ENCODE measurements at regions not wholly inside any gene's neighbourhood (a gene's known extent, or its start where the extent isn't known, plus 50 kb on each side); places are given as distances from the start of the nearest gene placed in this dataset.
"Not testable (repeated sequence)": the region's sequence is repeated elsewhere in the genome, so short reads cannot be mapped to it uniquely, and the experiment has no call there.

- no peak overlapping the region for H3K4me3 ChIP-seq (ENCODE audit: low read depth, low read length)
- DNase-seq (ENCODE audit: low read depth), result no peak
Measured at GRCh38 chr10:36443233-36443632, 682.2 kb upstream of the ANKRD30A start.

DNA sequence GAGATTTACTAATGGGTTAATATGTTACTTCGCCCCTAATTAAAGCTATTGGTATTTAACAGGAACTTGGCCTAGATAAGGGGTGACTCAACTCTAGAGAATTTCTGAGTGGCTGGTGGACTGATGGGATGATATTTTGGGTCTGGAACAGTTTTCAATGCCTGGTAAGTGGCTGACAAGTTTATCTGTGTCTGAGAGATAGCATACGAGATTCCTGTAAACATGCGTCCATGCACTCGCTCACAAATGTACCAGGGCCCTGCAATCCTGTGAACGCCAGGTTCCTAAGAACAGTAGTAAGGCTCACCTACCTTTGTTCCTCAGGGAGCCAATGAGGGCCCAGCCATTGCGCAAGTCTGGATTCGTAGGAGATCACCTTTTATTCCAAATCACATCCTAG is 683.8 kb upstream of the ANKRD30A start:
- no peak overlapping the region for H3K4me3 ChIP-seq (ENCODE audit: low read depth, low read length)
- DNase-seq (ENCODE audit: low read depth), result no peak

DNA sequence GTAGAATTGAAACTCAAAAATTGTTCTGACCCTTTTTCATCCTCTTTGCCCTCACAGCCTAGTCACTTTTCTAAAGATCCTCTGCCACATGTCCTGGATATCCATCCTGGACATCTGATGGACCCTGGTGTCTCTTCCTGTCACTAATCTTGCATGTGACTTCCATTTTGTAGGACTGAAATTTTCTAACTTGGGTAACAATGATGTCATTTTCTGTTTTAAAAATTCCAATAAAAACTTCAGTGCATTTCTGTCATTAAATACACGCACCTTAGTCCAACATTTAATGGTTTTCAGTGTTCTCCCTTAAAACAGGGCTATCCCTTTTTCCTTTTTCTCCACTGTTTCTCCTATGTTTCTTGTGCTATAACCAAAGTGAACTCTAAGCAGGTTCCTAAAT is 684.9 kb upstream of the ANKRD30A start:
- no peak for DNase-seq (ENCODE audit: low read depth)
- no peak overlapping the region for H3K4me3 ChIP-seq (ENCODE audit: low read depth, low read length)

GRCh38 chr10:36437367-36437766 is 688.0 kb upstream of the ANKRD30A start:
- H3K4me3 ChIP-seq (ENCODE audit: low read depth, low read length), result no peak overlapping the region
- DNase-seq (ENCODE audit: low read depth), result no peak

- no peak overlapping the region for H3K4me3 ChIP-seq (ENCODE audit: low read depth, low read length)
- DNase-seq (ENCODE audit: low read depth), result no peak
Measured at GRCh38 chr10:36428507-36428906, 696.9 kb upstream of the ANKRD30A start.

DNA sequence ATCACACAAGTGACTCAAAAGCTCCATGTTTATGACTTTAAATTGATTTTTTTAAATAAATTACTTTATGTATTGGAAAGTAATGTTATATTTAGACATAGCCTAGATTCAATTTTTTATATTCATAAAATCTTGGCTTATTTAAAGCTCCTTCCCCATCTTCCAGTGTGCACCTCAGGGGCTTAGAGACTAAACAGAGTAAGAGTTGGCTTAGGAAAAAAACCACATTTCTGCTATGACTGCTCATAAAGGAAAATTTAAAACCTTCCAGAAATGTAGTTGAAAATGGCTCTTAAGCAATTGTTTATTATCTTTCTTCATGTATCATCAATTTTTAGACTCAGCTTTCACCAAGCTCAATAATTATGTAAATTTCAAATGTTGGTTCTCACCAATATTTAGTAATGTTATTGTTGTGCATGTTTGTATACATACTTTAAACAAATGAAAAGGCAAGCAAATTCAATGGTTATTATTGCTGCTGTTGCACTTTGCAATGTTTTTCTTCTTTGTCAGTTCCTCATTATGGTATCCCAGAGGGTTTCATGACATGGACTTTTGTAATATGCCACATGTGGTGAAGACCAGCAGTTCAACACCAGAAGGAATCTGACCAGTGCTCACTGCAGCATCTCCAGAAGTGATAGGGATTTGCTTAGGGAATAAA is 700.1 kb upstream of the ANKRD30A start:
- DNase-seq (ENCODE audit: low read depth), result no peak
- no peak overlapping the region for H3K4me3 ChIP-seq (ENCODE audit: low read depth, low read length)

DNA sequence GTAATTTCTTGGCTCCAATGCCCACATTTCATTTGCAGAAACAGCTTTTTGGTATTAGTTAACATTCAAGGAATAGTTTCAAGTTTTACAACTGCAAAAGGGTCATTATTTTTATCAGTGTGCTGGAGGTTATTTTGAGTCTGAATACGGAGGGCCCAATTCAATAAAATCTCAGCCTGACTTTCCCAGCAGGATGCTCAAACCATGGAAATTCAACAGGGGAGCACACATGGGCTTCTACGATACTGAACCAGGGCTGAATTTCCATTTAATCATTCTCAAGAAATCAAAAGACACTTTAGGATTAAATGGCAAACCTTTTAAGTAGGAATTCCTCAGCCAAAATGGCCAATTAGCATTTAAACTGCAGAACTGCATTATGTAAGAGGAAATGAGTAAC is 700.9 kb upstream of the ANKRD30A start:
- H3K4me3 ChIP-seq (ENCODE audit: low read depth, low read length), result no peak overlapping the region
- DNase-seq (ENCODE audit: low read depth), result no peak

- H3K4me3 ChIP-seq (ENCODE audit: low read depth, low read length), result no peak overlapping the region
- no peak for DNase-seq (ENCODE audit: low read depth)
Measured at GRCh38 chr10:36423821-36424248, 701.6 kb upstream of the ANKRD30A start.

DNA sequence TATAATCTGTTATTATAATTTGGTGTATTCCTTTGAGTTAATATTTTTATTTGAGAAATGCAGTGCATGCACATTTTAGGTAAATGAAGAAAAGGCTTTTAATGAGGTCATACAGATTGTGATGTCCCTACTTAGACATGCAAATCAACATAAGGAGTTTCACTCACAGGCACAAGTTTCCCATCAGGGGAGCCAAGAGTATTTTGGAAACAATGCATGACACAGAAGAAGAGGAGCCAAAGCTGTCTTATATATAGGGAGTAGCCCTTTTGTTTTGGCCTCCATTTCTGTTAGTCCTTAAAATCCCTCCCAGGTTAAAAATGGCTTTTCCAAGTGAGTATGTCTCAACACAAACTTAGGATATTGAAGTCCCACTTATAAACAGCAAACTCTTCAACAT is 703.4 kb upstream of the ANKRD30A start:
- no peak for DNase-seq (ENCODE audit: low read depth)
- no peak overlapping the region for H3K4me3 ChIP-seq (ENCODE audit: low read depth, low read length)

DNA sequence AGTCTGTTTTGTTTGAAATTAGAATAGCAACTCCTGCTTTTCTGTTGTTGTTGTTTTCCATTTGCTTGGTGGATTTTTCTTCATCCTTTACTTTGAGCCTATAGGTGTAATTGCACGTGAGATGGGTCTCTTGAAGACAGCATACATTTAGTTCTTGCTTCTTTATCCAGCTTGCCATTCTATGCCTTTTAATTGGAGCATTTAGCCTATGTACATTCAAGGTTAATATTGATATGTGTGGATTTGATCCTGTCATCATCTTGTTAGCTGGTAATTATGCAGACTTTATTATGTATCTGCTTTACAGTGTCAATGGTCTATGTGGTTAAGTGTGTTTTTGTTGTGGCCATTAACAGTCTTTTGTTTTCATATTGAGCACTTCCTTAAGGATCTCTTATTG is 708.9 kb upstream of the ANKRD30A start:
- DNase-seq (ENCODE audit: low read depth), result no peak
- H3K4me3 ChIP-seq (ENCODE audit: low read depth, low read length), result no peak overlapping the region

- no peak for DNase-seq (ENCODE audit: low read depth)
- H3K4me3 ChIP-seq (ENCODE audit: low read depth, low read length), result no peak overlapping the region
Measured at GRCh38 chr10:36412942-36413341, 712.5 kb upstream of the ANKRD30A start.

GRCh38 chr10:36400238-36400637 is 725.2 kb upstream of the ANKRD30A start:
- H3K4me3 ChIP-seq (ENCODE audit: low read depth, low read length); DNase-seq (ENCODE audit: low read depth): not testable (repeated sequence)

GRCh38 chr10:36393801-36394200 is 731.6 kb upstream of the ANKRD30A start:
- no peak overlapping the region for H3K4me3 ChIP-seq (ENCODE audit: low read depth, low read length)
- no peak for DNase-seq (ENCODE audit: low read depth)

GRCh38 chr10:36391405-36391804 is 734.0 kb upstream of the ANKRD30A start:
- H3K4me3 ChIP-seq (ENCODE audit: low read depth, low read length), result no peak overlapping the region
- DNase-seq (ENCODE audit: low read depth), result no peak

- no peak for DNase-seq (ENCODE audit: low read depth)
- no peak overlapping the region for H3K4me3 ChIP-seq (ENCODE audit: low read depth, low read length)
Measured at GRCh38 chr10:36390221-36390620, 735.2 kb upstream of the ANKRD30A start.

DNA sequence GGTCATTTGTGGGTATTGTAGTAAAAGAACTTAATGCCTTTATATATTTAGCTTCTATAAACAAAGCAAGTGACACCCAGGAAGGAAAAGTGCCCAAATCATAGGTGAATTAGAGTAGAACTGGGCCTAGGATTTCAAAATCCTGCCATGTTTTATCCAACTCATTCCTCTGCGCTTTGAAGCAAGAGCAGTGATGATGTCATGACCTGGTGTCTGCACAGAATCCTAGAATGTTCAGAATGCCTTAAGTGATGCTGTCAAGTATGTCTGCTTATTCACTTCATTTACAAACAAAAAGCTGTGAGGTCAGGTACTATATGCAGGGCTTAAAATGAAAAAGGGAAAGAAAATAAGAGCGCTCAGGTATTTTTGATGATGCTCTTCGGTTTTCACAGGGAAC is 737.2 kb upstream of the ANKRD30A start:
- DNase-seq (ENCODE audit: low read depth), result no peak
- H3K4me3 ChIP-seq (ENCODE audit: low read depth, low read length), result no peak overlapping the region

DNA sequence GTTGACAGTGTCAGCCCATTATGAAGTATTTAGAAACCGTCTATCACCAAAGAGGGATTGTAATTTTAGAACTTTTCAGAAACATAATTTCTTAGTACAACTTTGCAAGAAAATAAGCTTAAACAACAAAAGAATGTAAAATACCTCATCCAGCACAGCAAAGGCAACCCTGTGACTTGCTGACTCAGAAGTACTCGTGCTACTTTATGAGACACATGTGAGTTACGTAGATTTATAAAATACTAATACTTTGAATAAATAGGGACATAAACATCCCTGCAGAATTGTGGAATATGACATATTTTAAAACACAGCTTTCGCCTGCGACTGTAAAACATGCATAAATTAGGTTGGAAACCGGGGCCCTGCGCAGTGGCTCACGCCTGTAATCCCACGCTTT is 739.7 kb upstream of the ANKRD30A start:
- no peak for DNase-seq (ENCODE audit: low read depth)
- no peak overlapping the region for H3K4me3 ChIP-seq (ENCODE audit: low read depth, low read length)

DNA sequence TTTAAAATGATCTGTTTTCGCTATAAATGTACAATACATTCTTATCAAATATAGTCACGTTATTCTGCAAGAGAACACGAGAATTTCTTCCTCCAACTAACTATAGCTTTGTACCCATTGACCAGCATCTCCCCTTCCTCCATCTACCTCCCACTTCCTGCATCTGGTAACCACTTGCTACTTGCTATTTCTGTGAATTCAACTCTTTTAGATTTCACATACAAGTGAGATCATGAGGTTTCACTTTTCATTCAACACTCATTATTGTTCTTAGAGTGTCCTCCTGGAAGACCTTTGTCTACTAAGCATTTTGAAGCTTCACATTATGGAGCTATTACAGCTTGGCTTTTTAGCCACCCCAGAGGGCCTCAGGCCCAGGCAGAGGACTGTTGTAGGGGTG is 741.3 kb upstream of the FZD8 start:
- H3K4me3 ChIP-seq (ENCODE audit: low read depth, low read length), result no peak overlapping the region
- DNase-seq (ENCODE audit: low read depth), result no peak

GRCh38 chr10:36381748-36382147 is 739.7 kb upstream of the FZD8 start:
- H3K4me3 ChIP-seq (ENCODE audit: low read depth, low read length), result no peak overlapping the region
- no peak for DNase-seq (ENCODE audit: low read depth)

DNA sequence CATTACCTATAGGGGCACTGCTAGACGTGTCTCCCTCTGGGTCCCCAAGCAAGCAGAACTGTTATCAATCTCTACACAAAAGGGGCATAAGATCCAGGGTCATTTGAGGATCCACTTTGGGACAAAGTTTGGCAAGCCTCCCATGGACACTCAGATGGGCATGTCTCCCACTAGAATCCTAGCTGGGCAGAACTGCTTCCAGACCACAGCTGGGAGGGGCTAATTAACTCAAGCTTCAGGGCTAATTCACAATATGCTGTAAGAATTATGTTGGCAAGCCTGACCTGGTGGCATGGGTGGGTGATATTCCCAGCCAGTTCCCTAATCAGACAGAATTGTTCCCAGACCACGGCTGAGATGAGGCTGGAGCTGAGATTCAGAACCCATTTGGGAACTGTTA is 738.4 kb upstream of the FZD8 start:
- no peak overlapping the region for H3K4me3 ChIP-seq (ENCODE audit: low read depth, low read length)

DNA sequence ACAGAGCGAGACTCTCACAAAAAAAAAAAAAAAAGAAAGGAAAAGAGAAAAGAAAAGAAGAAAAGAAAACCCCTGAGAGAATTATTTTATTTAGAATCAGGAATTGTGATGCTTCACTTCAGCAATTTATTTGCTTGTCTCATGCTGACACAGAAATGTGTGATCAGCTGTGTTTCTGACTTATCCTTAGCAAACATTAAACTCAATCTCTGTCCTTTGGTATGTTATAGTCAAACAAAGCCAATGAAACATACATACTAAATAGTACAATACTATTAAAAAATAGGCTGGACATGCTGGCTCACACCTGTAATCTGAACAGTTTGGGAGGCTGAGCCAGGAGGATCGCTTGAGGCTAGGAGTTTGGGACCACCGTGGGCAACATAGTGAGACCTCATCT is 733.0 kb upstream of the FZD8 start:
- no peak overlapping the region for H3K4me3 ChIP-seq (ENCODE audit: low read depth, low read length)
- DNase-seq (ENCODE audit: low read depth), result no peak

More for the DNA sequence above, 738.4 kb upstream of the FZD8 start:
- no peak for DNase-seq (ENCODE audit: low read depth)

Data from skeletal muscle cell (primary cell).